SK-N-SH (cell line): ENCODE measurements at regions not wholly inside any gene's neighbourhood (a gene's known extent, or its start where the extent isn't known, plus 50 kb on each side); places are given as distances from the start of the nearest gene placed in this dataset.

Source experiments
- CTCF ChIA-PET: fragments of 300-600, 350-600 bp; formaldehyde crosslinking; extraction: SDS; loops from one replicate; lab custom pipeline; 2021; lab: Yijun Ruan, JAX
- POLR2A ChIA-PET: fragments of 350-600 bp; sonication (Branson Sonifier 250); formaldehyde crosslinking; extraction: SDS; loops from one replicate; lab custom pipeline; 2020; ENCODE audit warnings: antibody characterized with exemption, inconsistent platforms; lab: Yijun Ruan, JAX
- DNase-seq: peaks from one replicate; pipeline ENCODE4 v3.0.0; 2012
- H2AFZ ChIP-seq: fragments of 200-600 bp; sonication (generic); 2 replicates; pipeline ENCODE4 v1.8.1; 2016; ENCODE audit warnings: antibody characterized with exemption, mild to moderate bottlenecking, low read depth
- H3F3A ChIP-seq: fragments of 200-600 bp; sonication (generic); replicated peaks from 2 replicates; pipeline ENCODE3; 2016; ENCODE audit warnings: antibody characterized with exemption, mild to moderate bottlenecking; ENCODE audit not compliant: insufficient read depth
- H3K27ac ChIP-seq, 2 experiments: fragments of 200-500 bp in 1 of 2; fragments of 200-600 bp in 1 of 2; sonication (Bioruptor generic) in 1 of 2; sonication (generic), shearing (Covaris generic) in 1 of 2; 2 replicates each; pipeline versions ENCODE4 v1.5.1 to v1.6.1; 2014 to 2016; ENCODE audit warnings: low read depth in 2 of 2, inconsistent platforms in 1 of 2, low read length in 1 of 2, mild to moderate bottlenecking in 1 of 2, mixed read lengths in 1 of 2
- H3K27me3 ChIP-seq: fragments of 200-600 bp; sonication (generic), shearing (Covaris generic); 2 replicates; pipeline ENCODE4 v1.6.1; 2016; ENCODE audit warnings: mixed run types; ENCODE audit not compliant: insufficient read depth
- H3K36me3 ChIP-seq, 2 experiments: fragments of 200-500 bp in 1 of 2; fragments of 200-600 bp in 1 of 2; sonication (Bioruptor generic) in 1 of 2; sonication (generic) in 1 of 2; replicated peaks in 1 of 2; 2 replicates each; pipeline versions ENCODE3 to v1.5.1; 2014 to 2016; ENCODE audit warnings: low read length in 1 of 2, mild to moderate bottlenecking in 1 of 2; ENCODE audit not compliant: insufficient read depth in 2 of 2, control insufficient read depth in 1 of 2
- H3K4me1 ChIP-seq, 2 experiments: fragments of 200-500 bp in 1 of 2; fragments of 200-600 bp in 1 of 2; sonication (Bioruptor generic) in 1 of 2; sonication (generic), shearing (Covaris generic) in 1 of 2; 2 replicates each; pipeline versions ENCODE4 v1.5.1 to v1.6.1; 2014 to 2016; ENCODE audit warnings: low read depth in 1 of 2, low read length in 1 of 2, mixed run types in 1 of 2; ENCODE audit not compliant: insufficient read depth in 2 of 2, control insufficient read depth in 1 of 2
- H3K4me2 ChIP-seq: fragments of 200-600 bp; sonication (generic), shearing (Covaris generic); 2 replicates; pipeline ENCODE4 v1.6.1; 2017; ENCODE audit warnings: mixed run types
- H3K4me3 ChIP-seq, 2 experiments: fragments of 200-500 bp in 1 of 2; fragments of 200-600 bp in 1 of 2; sonication (Bioruptor generic) in 1 of 2; sonication (generic), shearing (Covaris generic) in 1 of 2; 2 replicates each; pipeline versions ENCODE4 v1.5.1 to v1.8.1; 2014 to 2016; ENCODE audit warnings: low read depth in 2 of 2, inconsistent platforms in 1 of 2, low read length in 1 of 2, mild to moderate bottlenecking in 1 of 2, mixed read lengths in 1 of 2, moderate library complexity in 1 of 2
- H3K79me2 ChIP-seq: fragments of 200-600 bp; sonication (generic); 2 replicates; pipeline ENCODE4 v1.8.1; 2017; ENCODE audit warnings: mild to moderate bottlenecking; ENCODE audit not compliant: insufficient read depth
- H3K9ac ChIP-seq: fragments of 200-600 bp; sonication (generic); 2 replicates; pipeline ENCODE4 v1.6.1; 2017; ENCODE audit warnings: mixed run types
- H3K9me2 ChIP-seq: fragments of 200-600 bp; sonication (generic); 2 replicates; pipeline ENCODE4 v1.6.1; 2017; ENCODE audit warnings: mixed run types
- H3K9me3 ChIP-seq: fragments of 200-600 bp; sonication (generic); 2 replicates; pipeline ENCODE4 v1.6.1; 2017; ENCODE audit warnings: mixed run types, mild to moderate bottlenecking, moderate library complexity
- H4K20me1 ChIP-seq: fragments of 200-600 bp; sonication (generic); 2 replicates; pipeline ENCODE4 v1.6.1; 2017; ENCODE audit warnings: mild to moderate bottlenecking, mixed run types; ENCODE audit not compliant: insufficient read depth
- CHD2 ChIP-seq: fragments of 150-350 bp; IDR thresholded peaks from 2 replicates; pipeline ENCODE4 v1.6.1; 2018; ENCODE audit warnings: low read length; ENCODE audit not compliant: partially characterized antibody
- EP300 ChIP-seq, 2 experiments: IDR thresholded peaks; 2 replicates each; pipeline versions ENCODE4 v1.4.0 to v1.6.1; 2012; ENCODE audit warnings: borderline replicate concordance in 1 of 2, low read depth in 1 of 2, low read length in 1 of 2
- EZH2phosphoT487 ChIP-seq: fragments of 200-600 bp; sonication (generic); IDR thresholded peaks from 2 replicates; pipeline ENCODE4 v1.6.1; 2017; ENCODE audit warnings: low read depth, mixed run types, mild to moderate bottlenecking, antibody characterized with exemption, moderate library complexity, borderline replicate concordance
- FOSL2 ChIP-seq: IDR thresholded peaks from 2 replicates; pipeline ENCODE4 v1.4.0; 2012; ENCODE audit warnings: low read depth, mild to moderate bottlenecking, moderate library complexity, borderline replicate concordance
- GABPA ChIP-seq: IDR thresholded peaks from 2 replicates; pipeline ENCODE4 v1.4.0; 2012; ENCODE audit warnings: low read depth, mild to moderate bottlenecking
- GATA2 ChIP-seq: sonication (generic); formaldehyde crosslinking; IDR thresholded peaks from 2 replicates; pipeline ENCODE4 v1.5.0; 2020; ENCODE audit warnings: mild to moderate bottlenecking, missing genetic modification reagents
- IRF3 ChIP-seq: fragments of 150-350 bp; IDR thresholded peaks from 2 replicates; pipeline ENCODE4 v1.6.1; 2016; ENCODE audit warnings: mild to moderate bottlenecking, low read depth, low read length
- MAX ChIP-seq: IDR thresholded peaks from 2 replicates; pipeline ENCODE4 v1.4.0; 2012; ENCODE audit warnings: low read depth
- NFIC ChIP-seq: IDR thresholded peaks from 2 replicates; pipeline ENCODE4 v1.4.0; 2012; ENCODE audit warnings: borderline replicate concordance
- PBX3 ChIP-seq: IDR thresholded peaks from 2 replicates; pipeline ENCODE4; 2012
- POLR2AphosphoS5 ChIP-seq: IDR thresholded peaks from 2 replicates; pipeline ENCODE4 v1.6.1; 2012; ENCODE audit warnings: low read depth, low read length
- RAD21 ChIP-seq: IDR thresholded peaks from 2 replicates; pipeline ENCODE4 v1.6.1; 2012; ENCODE audit warnings: mild to moderate bottlenecking, low read length
- RFX5 ChIP-seq: IDR thresholded peaks from 2 replicates; pipeline ENCODE4 v1.6.1; 2012; ENCODE audit warnings: mild to moderate bottlenecking, improper control_type of control experiment, low read length
- SIN3A ChIP-seq: IDR thresholded peaks from 2 replicates; pipeline ENCODE4 v1.6.1; 2012; ENCODE audit warnings: low read depth, mild to moderate bottlenecking, low read length, moderate library complexity, borderline replicate concordance
- SMC3 ChIP-seq: IDR thresholded peaks from 2 replicates; pipeline ENCODE4 v1.6.1; 2012; ENCODE audit warnings: low read depth, low read length, improper control_type of control experiment
- TCF12 ChIP-seq: IDR thresholded peaks from 2 replicates; pipeline ENCODE4 v1.4.0; 2012
- TEAD4 ChIP-seq: IDR thresholded peaks from 2 replicates; pipeline ENCODE4 v1.4.0; 2012; ENCODE audit warnings: mild to moderate bottlenecking, borderline replicate concordance; ENCODE audit not compliant: insufficient read depth
- USF2 ChIP-seq: fragments of 150-350 bp; IDR thresholded peaks from 2 replicates; pipeline ENCODE4 v1.6.1; 2017; ENCODE audit warnings: antibody characterized with exemption, low read length, low read depth, borderline replicate concordance
- YY1 ChIP-seq: IDR thresholded peaks from 2 replicates; pipeline ENCODE4 v1.4.0; 2012; ENCODE audit warnings: low read depth, mild to moderate bottlenecking
- WGBS: methylation state at CpG from one replicate; pipeline ENCODE4 v1.1.6; 2017; ENCODE audit warnings: low lambda C conversion rate; 5-methylcytosine and 5-hydroxymethylcytosine counted together

GRCh38 chr1:99533909-99534637 lies 111.8 kb upstream of the PALMD start:
- DNase-seq, result no peak
- Histone ChIP-seq H3K9ac (no peak overlapping the region), H3K9me3 (no peaks in the 10 kb centered on the region), H2AFZ (no peak overlapping the region), H3K27me3 (no peaks in the 10 kb centered on the region), H3K4me2 (no peak overlapping the region), H4K20me1 (no peaks in the 10 kb centered on the region), H3K79me2 (no peaks in the 10 kb centered on the region), H3K9me2 (no peaks in the 10 kb centered on the region), H3K36me3 (no peaks in the 10 kb centered on the region), H3F3A (no peaks in the 10 kb centered on the region)
- 75% methylated on average over 9 of the region's 9 CpGs for WGBS
- CTCF ChIA-PET, result interaction anchor here (1.0 kb wide), 1 partner anchor 132 kb away, joined by 3 read pairs; no protein-coding TSS in a partner anchor
- POLR2A ChIA-PET, result interaction anchor here (0.5 kb wide), 1 partner anchor 28 kb away, joined by 3 read pairs; no protein-coding TSS in a partner anchor
- no peak for TF ChIP-seq SMC3
- TF ChIP-seq TCF12, result no peak
- no peak for TF ChIP-seq FOSL2
- no peak for TF ChIP-seq YY1
- TF ChIP-seq EP300 (IDR thresholded peaks at IDR 0.05; ENCODE audit: borderline replicate concordance in 1 of 2, low read depth in 1 of 2, low read length in 1 of 2), result no peak
- TF ChIP-seq EZH2phosphoT487, result no peak
- no peak for TF ChIP-seq GABPA
- TF ChIP-seq, all 33 proteins: peak for 0
- Histone ChIP-seq H3K4me1 (peaks cover 0 to 3% of the 10 kb centered on the region in 2 experiments; a peak in 2 of 4 replicates), H3K27ac (no peak overlapping the region), H3K4me3 (no peak overlapping the region)

GRCh38 chr1:99534638-99534930 lies 111.3 kb upstream of the PALMD start:
- no peak for DNase-seq
- ChIA-PET CTCF (interaction anchor here (1.0 kb wide), 1 partner anchor 131 kb away, joined by 3 read pairs; no protein-coding TSS in a partner anchor), POLR2A (interaction anchor here (0.5 kb wide), 1 partner anchor 29 kb away, joined by 3 read pairs; no protein-coding TSS in a partner anchor)
- H3K9ac ChIP-seq, result no peak overlapping the region
- H3K4me2 ChIP-seq, result no peak overlapping the region
- no peaks in the 10 kb centered on the region for H3K9me2 ChIP-seq
- H3K27ac ChIP-seq, result no peak overlapping the region
- no peaks in the 10 kb centered on the region for H3K36me3 ChIP-seq
- H3F3A ChIP-seq, result peaks cover under 1% of the 10 kb centered on the region
- H3K27me3 ChIP-seq, result no peaks in the 10 kb centered on the region
- H2AFZ ChIP-seq, result no peak overlapping the region
- H3K79me2 ChIP-seq, result no peaks in the 10 kb centered on the region
- 95% methylated on average over 1 of the region's 1 CpG for WGBS
- no peak overlapping the region for H3K4me3 ChIP-seq
- TF ChIP-seq PBX3 (no peak), IRF3 (no peak), RAD21 (no peak), RFX5 (no peak), NFIC (no peak), SMC3 (no peak), POLR2AphosphoS5 (no peak), GABPA (no peak), SIN3A (no peak), YY1 (no peak), GATA2 (CRISPR knock-in tag) (no peak), USF2 (no peak), FOSL2 (no peak), MAX (no peak), EZH2phosphoT487 (no peak), TEAD4 (no peak), CHD2 (no peak)
- no peaks in the 10 kb centered on the region for H4K20me1 ChIP-seq
- H3K9me3 ChIP-seq, result no peaks in the 10 kb centered on the region
- peaks cover 0 to 3% of the 10 kb centered on the region in 2 experiments; a peak in 2 of 4 replicates for H3K4me1 ChIP-seq
